Mammary epithelial cell (primary cell): ENCODE measurements at regions not wholly inside any gene's neighbourhood (a gene's known extent, or its start where the extent isn't known, plus 50 kb on each side); places are given as distances from the start of the nearest gene placed in this dataset.

ENCODE experiments used
- CTCF ChIP-seq, 2 donors: IDR thresholded peaks in 1 of 2; conservative IDR thresholded peaks in 1 of 2; 2 replicates each; pipeline ENCODE4 v1.5.1; 2011 to 2012; ENCODE audit warnings: inconsistent platforms in 2 of 2, low read length in 2 of 2, mild to moderate bottlenecking in 2 of 2, control low read depth in 1 of 2, low read depth in 1 of 2; ENCODE audit not compliant: insufficient read depth in 1 of 2; ENCODE audit errors: extremely low read depth in 1 of 2
- EZH2 ChIP-seq: IDR thresholded peaks from 2 replicates; pipeline ENCODE4 v1.6.1; 2012; ENCODE audit warnings: low read length, inconsistent platforms, borderline replicate concordance

- no peak for TF ChIP-seq CTCF (conservative IDR thresholded peaks at IDR 0.05 in 1 of 2, IDR thresholded peaks at IDR 0.05 in 1 of 2; ENCODE audit: extremely low read depth in 1 of 2, insufficient read depth in 1 of 2, low read depth in 1 of 2, low read length in 2 of 2)
- TF ChIP-seq EZH2: no peak
These were observed 198.1 kb upstream of the WWC1 start for GRCh38 chr5:168093200-168093910.
